ENCODE measurements at regions not wholly inside any gene's neighbourhood (a gene's known extent, or its start where the extent isn't known, plus 50 kb on each side); places are given as distances from the start of the nearest gene placed in this dataset.

- Histone ChIP-seq H3K27ac (ENCODE audit: insufficient read depth, low read length, poor library complexity, severe bottlenecking) (no peak overlapping the region), H3K36me3 (ENCODE audit: control insufficient read depth, insufficient read depth, low read length) (no peaks in the 10 kb centered on the region), H3K4me3 (ENCODE audit: low read depth, low read length) (no peak overlapping the region), H3K4me1 (ENCODE audit: control insufficient read depth, insufficient read depth, low read length, poor library complexity, severe bottlenecking) (no peaks in the 10 kb centered on the region), H3K27me3 (ENCODE audit: control insufficient read depth, insufficient read depth, low read length) (no peaks in the 10 kb centered on the region), H3K9me3 (ENCODE audit: control insufficient read depth in 2 of 2, low read length in 2 of 2) (peaks cover 0 to 1% of the 10 kb centered on the region in 2 experiments)
- DNase-seq (no peak), ATAC-seq (ENCODE audit: low read depth in 2 of 2) (no peak)
- no peaks in the 10 kb centered on the region for H3K27me3 Mint-ChIP-seq
- no peak overlapping the region for H3K27ac Mint-ChIP-seq
- no peaks in the 10 kb centered on the region for H3K4me1 Mint-ChIP-seq
- H3K36me3 Mint-ChIP-seq: no peaks in the 10 kb centered on the region
- no peak overlapping the region for H3K4me3 Mint-ChIP-seq
- H3K9me3 Mint-ChIP-seq: peaks cover 0 to 11% (median 2%) of the 10 kb centered on the region in 7 donors
These were observed 500.6 kb upstream of the ID4 start for GRCh38 chr6:19336579-19336978.

- no peak overlapping the region for H3K4me3 ChIP-seq (ENCODE audit: low read depth, low read length)
- H3K4me1 ChIP-seq (ENCODE audit: control insufficient read depth, insufficient read depth, low read length, poor library complexity, severe bottlenecking): no peaks in the 10 kb centered on the region
- H3K9me3 Mint-ChIP-seq: peaks cover 0 to 11% (median 2%) of the 10 kb centered on the region in 7 donors
- no peak for DNase-seq
- no peaks in the 10 kb centered on the region for H3K36me3 Mint-ChIP-seq
- H3K27me3 ChIP-seq (ENCODE audit: control insufficient read depth, insufficient read depth, low read length): no peaks in the 10 kb centered on the region
- H3K4me1 Mint-ChIP-seq: no peaks in the 10 kb centered on the region
- peaks cover 0 to 5% of the 10 kb centered on the region in 2 experiments for H3K9me3 ChIP-seq (ENCODE audit: control insufficient read depth in 2 of 2, low read length in 2 of 2)
- ATAC-seq (ENCODE audit: low read depth in 2 of 2): no peak
- H3K27ac ChIP-seq (ENCODE audit: insufficient read depth, low read length, poor library complexity, severe bottlenecking): no peak overlapping the region
- H3K4me3 Mint-ChIP-seq: no peak overlapping the region
- no peaks in the 10 kb centered on the region for H3K36me3 ChIP-seq (ENCODE audit: control insufficient read depth, insufficient read depth, low read length)
- no peaks in the 10 kb centered on the region for H3K27me3 Mint-ChIP-seq
- no peak overlapping the region for H3K27ac Mint-ChIP-seq
These were observed 500.1 kb upstream of the ID4 start for GRCh38 chr6:19337101-19337500.

GRCh38 chr6:19342616-19343015, 494.6 kb upstream of the ID4 start:
- DNase-seq: no peak
- ATAC-seq (ENCODE audit: low read depth in 2 of 2): no peak
- H3K9me3 Mint-ChIP-seq: peaks cover 0 to 26% (median 7%) of the 10 kb centered on the region in 7 donors
- H3K27ac ChIP-seq (ENCODE audit: insufficient read depth, low read length, poor library complexity, severe bottlenecking): no peak overlapping the region
- no peaks in the 10 kb centered on the region for H3K4me1 Mint-ChIP-seq
- H3K27me3 ChIP-seq (ENCODE audit: control insufficient read depth, insufficient read depth, low read length): no peaks in the 10 kb centered on the region
- H3K27me3 Mint-ChIP-seq: no peaks in the 10 kb centered on the region
- H3K27ac Mint-ChIP-seq: no peak overlapping the region
- no peaks in the 10 kb centered on the region for H3K36me3 Mint-ChIP-seq
- H3K9me3 ChIP-seq (ENCODE audit: control insufficient read depth in 2 of 2, low read length in 2 of 2): peaks cover 0 to 5% of the 10 kb centered on the region in 2 experiments
- H3K36me3 ChIP-seq (ENCODE audit: control insufficient read depth, insufficient read depth, low read length): no peaks in the 10 kb centered on the region
- H3K4me3 Mint-ChIP-seq: no peak overlapping the region
- no peak overlapping the region for H3K4me3 ChIP-seq (ENCODE audit: low read depth, low read length)
- H3K4me1 ChIP-seq (ENCODE audit: control insufficient read depth, insufficient read depth, low read length, poor library complexity, severe bottlenecking): no peaks in the 10 kb centered on the region

GRCh38 chr6:19349429-19349828, 487.7 kb upstream of the ID4 start:
- ATAC-seq (ENCODE audit: low read depth in 2 of 2) (no peak), DNase-seq (no peak)
- H3K4me1 ChIP-seq (ENCODE audit: control insufficient read depth, insufficient read depth, low read length, poor library complexity, severe bottlenecking): no peaks in the 10 kb centered on the region
- no peak overlapping the region for H3K4me3 Mint-ChIP-seq
- H3K36me3 Mint-ChIP-seq: no peaks in the 10 kb centered on the region
- no peaks in the 10 kb centered on the region for H3K27me3 Mint-ChIP-seq
- H3K9me3 ChIP-seq (ENCODE audit: control insufficient read depth in 2 of 2, low read length in 2 of 2): peaks cover 1 to 4% of the 10 kb centered on the region in 2 experiments
- no peaks in the 10 kb centered on the region for H3K27me3 ChIP-seq (ENCODE audit: control insufficient read depth, insufficient read depth, low read length)
- H3K36me3 ChIP-seq (ENCODE audit: control insufficient read depth, insufficient read depth, low read length): no peaks in the 10 kb centered on the region
- no peak overlapping the region for H3K27ac Mint-ChIP-seq
- no peak overlapping the region for H3K27ac ChIP-seq (ENCODE audit: insufficient read depth, low read length, poor library complexity, severe bottlenecking)
- H3K4me1 Mint-ChIP-seq: no peaks in the 10 kb centered on the region
- H3K4me3 ChIP-seq (ENCODE audit: low read depth, low read length): no peak overlapping the region
- peaks cover 0 to 15% (median 7%) of the 10 kb centered on the region in 7 donors for H3K9me3 Mint-ChIP-seq

GRCh38 chr6:19354181-19354580, 483.0 kb upstream of the ID4 start:
- Histone ChIP-seq H3K36me3 (ENCODE audit: control insufficient read depth, insufficient read depth, low read length) (no peaks in the 10 kb centered on the region), H3K27ac (ENCODE audit: insufficient read depth, low read length, poor library complexity, severe bottlenecking) (no peak overlapping the region), H3K4me3 (ENCODE audit: low read depth, low read length) (no peak overlapping the region), H3K27me3 (ENCODE audit: control insufficient read depth, insufficient read depth, low read length) (no peaks in the 10 kb centered on the region), H3K4me1 (ENCODE audit: control insufficient read depth, insufficient read depth, low read length, poor library complexity, severe bottlenecking) (no peaks in the 10 kb centered on the region), H3K9me3 (ENCODE audit: control insufficient read depth in 2 of 2, low read length in 2 of 2) (no peaks in the 10 kb centered on the region)
- Mint-ChIP-seq H3K27ac (no peak overlapping the region), H3K36me3 (no peaks in the 10 kb centered on the region), H3K27me3 (no peaks in the 10 kb centered on the region), H3K4me3 (no peak overlapping the region), H3K9me3 (peaks cover 0 to 7% (median 5%) of the 10 kb centered on the region in 7 donors), H3K4me1 (no peaks in the 10 kb centered on the region)
- ATAC-seq (ENCODE audit: low read depth in 2 of 2): no peak
- DNase-seq: no peak

GRCh38 chr6:19356692-19357091, 480.5 kb upstream of the ID4 start:
- ATAC-seq (ENCODE audit: low read depth in 2 of 2) (no peak), DNase-seq (no peak)
- Mint-ChIP-seq H3K4me1 (no peaks in the 10 kb centered on the region), H3K9me3 (peaks cover 0 to 5% (median 2%) of the 10 kb centered on the region in 7 donors), H3K4me3 (no peak overlapping the region), H3K27me3 (no peaks in the 10 kb centered on the region), H3K36me3 (no peaks in the 10 kb centered on the region), H3K27ac (no peak overlapping the region)
- no peak overlapping the region for H3K27ac ChIP-seq (ENCODE audit: insufficient read depth, low read length, poor library complexity, severe bottlenecking)
- no peaks in the 10 kb centered on the region for H3K9me3 ChIP-seq (ENCODE audit: control insufficient read depth in 2 of 2, low read length in 2 of 2)
- H3K36me3 ChIP-seq (ENCODE audit: control insufficient read depth, insufficient read depth, low read length): no peaks in the 10 kb centered on the region
- no peak overlapping the region for H3K4me3 ChIP-seq (ENCODE audit: low read depth, low read length)
- H3K4me1 ChIP-seq (ENCODE audit: control insufficient read depth, insufficient read depth, low read length, poor library complexity, severe bottlenecking): no peaks in the 10 kb centered on the region
- H3K27me3 ChIP-seq (ENCODE audit: control insufficient read depth, insufficient read depth, low read length): no peaks in the 10 kb centered on the region

GRCh38 chr6:19362396-19362795, 474.8 kb upstream of the ID4 start:
- no peak for DNase-seq
- H3K27ac ChIP-seq (ENCODE audit: insufficient read depth, low read length, poor library complexity, severe bottlenecking): no peak overlapping the region
- H3K4me3 ChIP-seq (ENCODE audit: low read depth, low read length): no peak overlapping the region
- Mint-ChIP-seq H3K36me3 (no peaks in the 10 kb centered on the region), H3K9me3 (peaks cover 1 to 15% (median 4%) of the 10 kb centered on the region in 7 donors), H3K27ac (no peak overlapping the region), H3K27me3 (no peaks in the 10 kb centered on the region), H3K4me3 (no peak overlapping the region), H3K4me1 (no peaks in the 10 kb centered on the region)
- H3K9me3 ChIP-seq (ENCODE audit: control insufficient read depth in 2 of 2, low read length in 2 of 2): peaks cover 0 to 5% of the 10 kb centered on the region in 2 experiments
- H3K36me3 ChIP-seq (ENCODE audit: control insufficient read depth, insufficient read depth, low read length): no peaks in the 10 kb centered on the region
- no peaks in the 10 kb centered on the region for H3K27me3 ChIP-seq (ENCODE audit: control insufficient read depth, insufficient read depth, low read length)
- H3K4me1 ChIP-seq (ENCODE audit: control insufficient read depth, insufficient read depth, low read length, poor library complexity, severe bottlenecking): no peaks in the 10 kb centered on the region
- ATAC-seq (ENCODE audit: low read depth in 2 of 2): no peak

GRCh38 chr6:19368511-19368910, 468.7 kb upstream of the ID4 start:
- Histone ChIP-seq H3K27ac (ENCODE audit: insufficient read depth, low read length, poor library complexity, severe bottlenecking) (no peak overlapping the region), H3K9me3 (ENCODE audit: control insufficient read depth in 2 of 2, low read length in 2 of 2) (peaks cover 0 to 5% of the 10 kb centered on the region in 2 experiments), H3K27me3 (ENCODE audit: control insufficient read depth, insufficient read depth, low read length) (no peaks in the 10 kb centered on the region), H3K4me3 (ENCODE audit: low read depth, low read length) (no peak overlapping the region), H3K4me1 (ENCODE audit: control insufficient read depth, insufficient read depth, low read length, poor library complexity, severe bottlenecking) (no peaks in the 10 kb centered on the region), H3K36me3 (ENCODE audit: control insufficient read depth, insufficient read depth, low read length) (no peaks in the 10 kb centered on the region)
- Mint-ChIP-seq H3K4me1 (no peaks in the 10 kb centered on the region), H3K27ac (no peak overlapping the region), H3K27me3 (no peaks in the 10 kb centered on the region), H3K9me3 (peaks cover 0 to 18% (median 5%) of the 10 kb centered on the region in 7 donors), H3K4me3 (no peak overlapping the region), H3K36me3 (no peaks in the 10 kb centered on the region)
- no peak for ATAC-seq (ENCODE audit: low read depth in 2 of 2)
- no peak for DNase-seq

All from CD4-positive, CD25-positive, alpha-beta regulatory T cell (primary cell).